ENCODE measurements at regions not wholly inside any gene's neighbourhood (a gene's known extent, or its start where the extent isn't known, plus 50 kb on each side); places are given as distances from the start of the nearest gene placed in this dataset.

GRCh38 chr11:134756811-134757540, 344.9 kb upstream of the B3GAT1 start:
- TF ChIP-seq CTCF (IDR thresholded peaks at IDR 0.05) (no peak), POLR2A (IDR thresholded peaks at IDR 0.05; ENCODE audit: low read depth) (no peak), EP300 (IDR thresholded peaks at IDR 0.05) (no peak)

Data from esophagus muscularis mucosa (tissue), 4 donors.